ENCODE measurements at regions not wholly inside any gene's neighbourhood (a gene's known extent, or its start where the extent isn't known, plus 50 kb on each side); places are given as distances from the start of the nearest gene placed in this dataset.

DNA sequence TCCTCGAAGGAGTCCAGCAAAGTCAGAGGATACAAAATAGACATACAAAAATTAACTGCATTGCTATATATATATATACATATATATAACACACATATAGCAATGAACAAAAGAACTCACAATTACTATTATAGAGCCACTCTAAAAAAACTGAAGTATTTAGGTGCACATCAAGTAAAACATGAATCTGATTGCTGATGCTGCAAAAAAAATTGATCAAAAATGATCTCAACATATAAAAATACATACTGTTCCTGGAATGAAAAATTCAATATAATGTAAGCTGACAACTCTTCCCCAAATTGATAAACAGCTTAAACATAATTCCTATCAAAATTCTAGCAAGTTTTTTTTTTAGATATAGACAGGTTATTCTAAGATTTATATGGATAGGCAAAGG lies 126.8 kb downstream of the ALOX5 start:
- TF ChIP-seq, protein P1, sequence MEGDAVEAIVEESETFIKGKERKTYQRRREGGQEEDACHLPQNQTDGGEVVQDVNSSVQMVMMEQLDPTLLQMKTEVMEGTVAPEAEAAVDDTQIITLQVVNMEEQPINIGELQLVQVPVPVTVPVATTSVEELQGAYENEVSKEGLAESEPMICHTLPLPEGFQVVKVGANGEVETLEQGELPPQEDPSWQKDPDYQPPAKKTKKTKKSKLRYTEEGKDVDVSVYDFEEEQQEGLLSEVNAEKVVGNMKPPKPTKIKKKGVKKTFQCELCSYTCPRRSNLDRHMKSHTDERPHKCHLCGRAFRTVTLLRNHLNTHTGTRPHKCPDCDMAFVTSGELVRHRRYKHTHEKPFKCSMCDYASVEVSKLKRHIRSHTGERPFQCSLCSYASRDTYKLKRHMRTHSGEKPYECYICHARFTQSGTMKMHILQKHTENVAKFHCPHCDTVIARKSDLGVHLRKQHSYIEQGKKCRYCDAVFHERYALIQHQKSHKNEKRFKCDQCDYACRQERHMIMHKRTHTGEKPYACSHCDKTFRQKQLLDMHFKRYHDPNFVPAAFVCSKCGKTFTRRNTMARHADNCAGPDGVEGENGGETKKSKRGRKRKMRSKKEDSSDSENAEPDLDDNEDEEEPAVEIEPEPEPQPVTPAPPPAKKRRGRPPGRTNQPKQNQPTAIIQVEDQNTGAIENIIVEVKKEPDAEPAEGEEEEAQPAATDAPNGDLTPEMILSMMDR (conservative IDR thresholded peaks at IDR 0.05; ENCODE audit: low read length) = no peak
- no peak for TF ChIP-seq EZH2phosphoT487 (IDR thresholded peaks at IDR 0.05; ENCODE audit: borderline replicate concordance)
